GM19455 (cell line): ENCODE measurements at regions not wholly inside any gene's neighbourhood (a gene's known extent, or its start where the extent isn't known, plus 50 kb on each side); places are given as distances from the start of the nearest gene placed in this dataset.
"Not testable (repeated sequence)": the region's sequence is repeated elsewhere in the genome, so short reads cannot be mapped to it uniquely, and the experiment has no call there.

Source experiments
- ATAC-seq: cut with Tn5 transposase; IDR thresholded peaks from one replicate; pipeline ENCODE4 v1.9.1; 2021; ENCODE audit not compliant: unreplicated experiment

DNA sequence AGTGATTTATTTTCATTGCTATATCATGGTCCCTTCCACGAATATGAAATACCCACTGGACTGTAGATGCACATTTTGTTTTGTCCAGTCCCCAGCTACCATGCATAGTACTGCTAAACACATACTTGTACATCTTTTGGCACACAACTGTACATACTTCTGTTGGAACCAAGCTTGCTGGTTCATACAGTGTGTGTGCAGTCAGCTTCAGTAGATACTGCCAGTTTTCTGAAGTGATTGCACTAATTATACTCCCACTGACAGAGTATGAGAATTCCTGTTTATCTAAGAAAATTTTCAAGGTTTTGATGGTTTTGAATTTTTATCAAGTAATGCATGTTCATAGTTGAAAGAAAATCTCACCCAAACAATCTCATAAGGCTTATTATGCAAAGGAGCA, 100.7 kb upstream of the LMCD1 start:
- ATAC-seq, result no peak

DNA sequence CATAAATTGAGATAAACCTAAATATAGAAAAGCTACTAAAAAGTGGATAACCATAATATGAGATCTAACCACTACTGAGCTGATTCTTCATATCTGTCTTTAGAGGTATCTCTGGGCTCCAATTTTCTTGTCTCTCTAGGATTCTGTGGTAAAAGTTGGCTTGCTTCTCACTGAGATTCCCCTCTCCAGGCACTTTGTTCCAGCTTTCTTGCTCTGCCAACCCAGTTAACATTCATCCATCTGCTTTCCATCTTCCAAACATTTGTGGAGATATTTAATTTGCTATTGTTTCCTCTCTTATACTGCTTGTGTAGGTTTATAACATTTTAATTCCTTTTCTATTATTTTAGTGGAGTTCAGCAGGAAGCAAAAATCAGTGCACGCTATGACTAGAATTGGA, 97.6 kb upstream of the LMCD1 start:
- ATAC-seq, result no peak

DNA sequence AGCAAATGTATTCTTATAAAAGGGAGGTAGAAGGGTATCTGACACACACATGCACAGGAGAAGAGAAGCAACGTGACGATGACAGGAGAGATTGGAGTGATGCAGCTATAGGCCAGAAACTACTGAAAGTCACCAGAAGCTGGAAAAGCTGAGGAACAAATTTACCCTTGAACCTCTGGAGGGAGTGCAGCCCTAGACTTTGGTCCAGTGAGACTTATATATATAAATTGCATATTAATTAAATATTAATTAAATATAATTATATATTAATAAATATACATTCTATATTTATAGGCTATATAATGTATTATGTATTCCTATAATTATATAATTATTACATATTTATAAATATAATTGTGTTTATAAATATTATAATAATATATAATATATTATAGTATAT, 96.5 kb upstream of the LMCD1 start:
- no peak for ATAC-seq

DNA sequence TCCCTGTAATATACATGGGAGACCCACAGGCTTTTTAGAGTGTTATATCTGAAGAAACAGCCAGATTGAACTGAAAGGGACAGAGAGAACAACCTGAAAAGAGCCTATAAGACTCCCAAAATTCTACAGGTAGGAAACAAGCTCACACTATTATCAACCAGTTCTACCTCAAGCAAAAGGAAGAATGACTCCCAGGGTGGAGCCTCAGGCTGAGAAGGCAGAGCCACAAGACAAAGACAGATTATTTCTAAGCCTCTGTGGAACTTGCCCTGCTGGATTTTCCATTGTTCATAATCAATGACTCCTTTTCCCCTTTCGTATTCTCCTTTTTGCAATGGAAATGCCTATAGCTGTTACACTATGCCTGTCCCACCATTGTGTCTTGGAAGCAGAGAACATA, 95.1 kb upstream of the LMCD1 start:
- no peak for ATAC-seq

DNA sequence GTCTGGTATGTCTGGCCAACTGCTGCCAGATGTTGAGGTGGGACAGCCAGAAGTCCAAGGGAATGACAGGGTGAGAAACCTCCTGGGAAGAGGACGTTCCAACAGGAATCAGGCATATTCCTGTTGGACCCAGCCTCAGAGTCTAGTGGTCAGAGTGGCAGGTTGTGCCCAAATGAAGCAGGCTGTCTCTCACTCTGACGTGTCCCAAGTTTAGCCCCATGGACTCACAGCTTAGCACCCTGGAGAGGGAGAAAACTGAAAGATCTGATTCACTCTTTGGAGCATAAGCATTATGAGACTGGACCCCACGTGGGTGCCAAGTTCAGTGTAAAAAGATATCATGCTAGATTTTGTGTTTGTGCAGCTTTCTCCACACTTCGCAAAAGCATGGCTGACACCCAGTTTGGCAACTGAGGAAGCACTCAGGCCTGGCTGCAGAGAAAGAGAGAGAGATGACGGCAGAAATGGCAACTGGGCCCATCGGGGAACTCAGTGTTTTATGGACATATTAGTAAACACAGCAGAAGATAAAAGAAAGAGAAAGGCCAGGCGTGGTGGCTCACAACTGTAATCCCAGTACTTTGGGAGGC, 88.2 kb upstream of the LMCD1 start:
- no peak for ATAC-seq

DNA sequence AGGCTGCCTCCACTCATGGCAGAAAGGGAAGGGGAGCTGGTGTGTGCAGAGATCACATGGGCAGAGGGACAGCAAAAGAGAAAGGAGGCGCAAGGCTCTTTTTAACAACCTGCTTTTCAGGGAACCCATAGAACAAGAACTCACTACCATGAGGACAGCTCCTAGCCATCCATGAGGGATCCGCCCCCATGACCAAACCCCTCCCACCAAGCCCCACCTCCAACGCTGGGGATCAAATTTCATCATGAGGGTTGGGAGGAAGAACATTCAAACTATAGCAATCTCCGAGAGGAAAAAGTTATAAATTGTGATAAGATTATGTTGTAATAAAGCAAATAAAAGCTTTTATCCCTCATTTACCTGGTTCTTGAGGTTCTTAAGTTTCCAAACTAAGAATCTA, 84.7 kb upstream of the LMCD1 start:
- no peak for ATAC-seq

DNA sequence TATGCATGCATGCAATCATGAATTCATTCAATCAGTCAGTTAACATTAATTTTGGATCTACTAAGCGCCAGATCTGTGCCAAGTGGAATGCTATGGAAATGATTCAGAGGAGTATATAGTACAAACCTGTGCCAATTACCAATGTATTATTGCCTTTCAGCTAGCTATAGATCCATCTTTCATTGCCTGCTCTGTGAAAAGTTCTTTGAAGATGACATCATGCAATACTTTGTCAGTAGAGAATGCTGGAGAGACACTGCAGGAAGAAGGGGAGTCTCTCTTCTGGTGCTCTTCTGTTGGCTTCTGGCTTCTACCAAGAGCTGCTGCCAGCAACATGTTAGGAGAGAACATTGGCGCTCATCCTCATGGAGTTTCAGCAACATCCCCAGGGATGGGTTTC, 81.0 kb upstream of the LMCD1 start:
- ATAC-seq, result no peak

DNA sequence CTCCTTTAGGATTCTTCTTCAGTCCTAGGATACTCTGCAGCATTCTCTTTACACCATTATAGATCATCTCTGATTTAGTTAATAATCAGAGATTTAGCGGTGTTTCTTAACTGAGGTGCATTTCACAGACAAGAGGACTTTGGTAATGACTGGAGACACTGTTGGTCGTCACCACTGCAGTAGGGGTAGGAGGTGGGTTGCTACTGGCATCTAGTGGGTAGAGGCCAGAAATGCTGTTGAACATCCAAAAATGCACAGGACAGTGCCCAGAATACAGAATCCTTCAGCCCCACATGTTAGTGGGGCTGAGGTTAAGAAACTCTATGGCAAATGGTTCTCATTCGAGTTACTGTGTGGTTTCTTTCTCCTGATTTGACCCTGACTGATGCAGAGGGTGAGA, 80.4 kb upstream of the LMCD1 start:
- ATAC-seq, result no peak

DNA sequence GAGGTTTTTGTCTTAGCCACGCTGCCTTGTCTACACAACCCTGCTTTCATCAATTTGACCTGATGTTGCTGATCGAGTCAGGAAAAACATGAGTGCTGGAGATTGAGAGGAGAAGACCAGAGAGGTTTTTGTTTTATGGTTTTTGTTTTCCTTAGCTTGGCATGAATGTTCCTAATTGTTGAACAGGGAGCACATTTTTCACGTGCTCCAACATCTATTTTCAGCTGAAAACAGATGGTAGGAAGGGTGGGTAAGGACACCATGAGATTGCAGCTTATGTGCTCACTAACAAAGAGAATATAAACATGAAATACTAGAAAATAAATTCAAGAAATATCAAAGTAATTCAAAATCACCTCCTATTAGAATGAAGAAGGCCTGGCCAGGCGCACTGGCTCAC, 79.9 kb upstream of the LMCD1 start:
- no peak for ATAC-seq

DNA sequence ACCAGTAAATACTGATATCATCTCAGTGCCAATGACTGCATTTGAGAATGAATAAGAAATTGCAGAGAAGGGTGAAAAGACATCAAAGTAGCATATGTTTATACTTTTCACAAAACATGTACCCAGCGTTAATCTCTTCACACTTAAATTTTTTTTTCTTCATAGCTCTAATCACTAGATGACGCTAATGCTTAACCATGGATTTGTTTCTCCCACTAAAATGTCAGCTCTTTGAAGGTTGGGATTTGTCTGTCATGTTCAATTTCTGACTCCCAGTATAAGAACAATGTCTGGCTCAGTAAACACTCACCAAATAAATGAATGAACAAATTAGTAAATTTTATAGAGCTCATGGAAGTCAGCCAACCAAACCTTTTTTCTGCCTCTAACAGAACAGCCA, 78.3 kb upstream of the LMCD1 start:
- ATAC-seq, result no peak

DNA sequence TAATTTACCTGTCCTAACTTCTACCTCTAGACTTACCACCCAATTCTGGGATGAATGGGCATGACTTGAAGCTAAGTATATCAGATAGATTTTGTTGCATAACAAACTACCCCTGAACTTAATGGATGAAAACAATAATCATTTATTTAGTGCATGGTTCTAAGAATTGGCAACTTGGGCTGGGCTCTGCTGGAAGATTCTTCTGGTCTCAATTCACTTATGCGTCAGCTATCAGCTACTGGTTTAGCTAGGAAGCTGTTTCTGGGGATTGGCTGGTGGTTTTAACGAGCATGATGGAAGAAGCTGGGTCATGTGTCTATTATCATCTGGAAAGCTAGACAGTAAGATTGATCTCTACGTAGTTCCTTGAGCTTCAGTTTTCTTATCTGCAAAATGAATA, 77.3 kb upstream of the LMCD1 start:
- ATAC-seq, result no peak

DNA sequence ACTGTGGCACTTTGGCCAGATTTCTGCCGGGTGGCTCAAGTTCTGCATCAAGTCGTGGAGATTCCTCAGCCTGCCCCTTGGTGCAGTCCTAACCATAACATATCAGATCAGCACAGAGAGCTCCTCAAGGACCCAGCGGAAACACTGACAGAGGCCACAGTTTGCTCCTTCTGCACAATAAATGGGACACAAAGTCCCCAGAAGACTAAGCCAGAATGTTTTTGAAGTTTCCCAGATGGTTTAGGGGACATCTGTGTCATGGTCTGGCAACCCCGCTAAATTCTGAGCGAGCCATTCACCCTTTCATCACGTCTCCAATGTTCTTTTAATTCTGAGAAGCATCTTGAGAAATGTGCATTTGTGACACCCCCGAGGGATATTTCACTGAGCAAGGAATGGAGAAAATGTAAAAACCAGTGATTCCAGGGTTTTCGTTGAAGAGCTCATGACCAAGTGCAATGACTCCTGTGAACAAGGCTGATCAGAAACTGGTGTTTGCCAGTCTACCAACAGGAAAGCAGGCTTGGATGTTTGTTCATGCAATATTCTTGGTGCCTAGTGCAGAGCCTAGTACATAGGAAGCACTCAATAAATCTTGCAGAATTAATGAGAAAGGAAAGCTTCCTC, 64.8 kb upstream of the LMCD1 start:
- no peak for ATAC-seq

DNA sequence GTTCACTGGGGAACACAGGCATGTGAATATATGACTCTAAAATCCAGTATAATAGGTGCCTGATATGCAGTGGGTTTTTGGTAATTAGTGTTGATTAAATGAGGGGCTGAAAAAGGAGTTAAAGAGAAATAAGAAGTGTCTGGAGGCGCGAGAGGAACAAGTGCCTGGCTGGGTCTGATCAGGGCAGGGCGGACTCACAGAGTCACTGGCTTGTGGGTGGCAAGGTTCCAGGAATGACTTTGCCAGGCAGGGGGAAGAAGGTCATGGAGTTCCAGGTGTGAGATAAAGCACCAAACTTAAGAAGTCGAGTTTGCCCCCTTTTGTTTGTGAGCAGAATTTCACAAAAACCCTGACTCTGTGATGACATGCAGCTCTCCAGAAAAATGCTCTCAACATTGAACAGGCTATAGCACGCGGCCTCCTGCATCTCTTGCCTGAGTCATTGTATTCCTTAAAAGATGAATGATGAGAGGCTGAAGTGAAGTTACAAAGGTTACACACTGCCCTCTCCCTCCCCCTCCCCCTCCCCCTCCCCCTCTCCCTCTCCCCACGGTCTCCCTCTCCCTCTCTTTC, 63.0 kb upstream of the LMCD1 start:
- no peak for ATAC-seq

DNA sequence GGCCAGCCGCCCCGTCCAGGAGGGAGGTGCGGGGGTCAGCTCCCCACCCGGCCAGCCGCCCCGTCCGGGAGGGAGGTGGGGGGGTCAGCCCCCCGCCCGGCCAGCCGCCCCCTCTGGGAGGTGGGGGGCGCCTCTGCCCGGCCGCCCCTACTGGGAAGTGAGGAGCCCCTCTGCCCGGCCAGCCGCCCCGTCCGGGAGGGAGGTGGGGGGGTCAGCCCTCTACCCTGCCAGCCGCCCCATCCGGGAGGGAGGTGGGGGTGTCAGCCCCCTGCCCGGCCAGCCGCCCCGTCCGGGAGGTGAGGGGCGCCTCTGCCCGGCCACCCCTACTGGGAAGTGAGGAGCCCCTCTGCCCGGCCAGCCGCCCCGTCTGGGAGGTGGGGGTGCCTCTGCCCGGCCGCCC, 61.5 kb upstream of the LMCD1 start:
- ATAC-seq, result not testable (repeated sequence)

DNA sequence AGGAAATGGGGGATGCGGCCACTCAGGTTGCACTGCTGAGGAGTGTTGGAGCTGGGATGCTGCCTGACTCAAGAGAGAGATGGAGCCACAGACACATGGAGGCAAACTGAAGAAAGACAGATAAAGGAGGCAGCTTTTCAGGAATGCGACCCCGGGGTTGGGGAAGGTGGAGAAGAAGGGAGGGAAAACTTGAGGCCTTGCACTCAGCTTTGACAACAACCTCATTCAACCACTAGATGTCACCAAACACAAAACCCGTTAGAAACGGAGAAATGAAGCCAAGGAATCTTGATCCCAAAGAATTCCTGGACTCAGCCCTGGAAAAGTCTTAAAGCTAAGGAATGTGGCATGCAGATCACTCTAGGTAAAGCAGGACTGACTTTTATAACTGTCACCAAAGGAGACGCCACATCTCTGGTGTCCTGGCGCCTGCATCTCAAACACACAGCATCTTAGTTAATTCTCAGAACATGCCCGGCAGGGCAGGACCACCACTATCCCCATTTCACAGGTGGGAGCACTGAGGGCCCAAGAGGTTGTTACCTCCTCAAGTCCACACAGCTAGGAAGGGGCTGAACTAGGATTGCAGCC, 59.6 kb upstream of the LMCD1 start:
- peak; percentile 53 for ATAC-seq

DNA sequence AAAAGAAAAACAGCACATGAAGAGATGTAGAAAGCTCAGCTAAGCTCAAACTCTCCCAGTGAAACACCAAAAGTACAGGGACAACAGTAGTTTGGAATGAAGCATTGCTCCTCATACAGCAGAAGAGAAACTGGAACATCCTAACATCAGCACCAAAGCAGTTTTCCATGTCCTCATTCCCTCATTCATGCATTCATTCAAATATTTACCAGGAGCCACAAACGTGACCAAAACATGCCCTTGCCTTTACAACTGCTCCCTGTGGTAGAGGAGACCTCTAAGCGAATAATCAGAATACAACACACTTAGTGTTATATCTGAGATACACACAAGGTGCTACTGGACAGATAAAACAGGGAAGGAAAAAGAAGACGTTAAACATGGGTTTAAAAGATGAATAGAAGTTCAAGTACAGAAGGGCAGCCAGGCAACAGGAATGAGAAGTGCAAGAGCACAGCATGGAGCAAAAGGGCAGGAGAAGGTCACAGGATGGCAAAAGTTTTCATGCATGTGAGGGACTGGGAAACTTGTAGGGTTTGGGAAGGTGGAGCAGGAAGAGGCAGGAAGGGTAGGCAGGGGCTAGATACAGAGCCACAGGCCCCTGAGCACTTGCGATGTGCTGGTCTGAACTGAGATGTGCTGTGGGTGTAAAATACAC, 58.5 kb upstream of the LMCD1 start:
- no peak for ATAC-seq

DNA sequence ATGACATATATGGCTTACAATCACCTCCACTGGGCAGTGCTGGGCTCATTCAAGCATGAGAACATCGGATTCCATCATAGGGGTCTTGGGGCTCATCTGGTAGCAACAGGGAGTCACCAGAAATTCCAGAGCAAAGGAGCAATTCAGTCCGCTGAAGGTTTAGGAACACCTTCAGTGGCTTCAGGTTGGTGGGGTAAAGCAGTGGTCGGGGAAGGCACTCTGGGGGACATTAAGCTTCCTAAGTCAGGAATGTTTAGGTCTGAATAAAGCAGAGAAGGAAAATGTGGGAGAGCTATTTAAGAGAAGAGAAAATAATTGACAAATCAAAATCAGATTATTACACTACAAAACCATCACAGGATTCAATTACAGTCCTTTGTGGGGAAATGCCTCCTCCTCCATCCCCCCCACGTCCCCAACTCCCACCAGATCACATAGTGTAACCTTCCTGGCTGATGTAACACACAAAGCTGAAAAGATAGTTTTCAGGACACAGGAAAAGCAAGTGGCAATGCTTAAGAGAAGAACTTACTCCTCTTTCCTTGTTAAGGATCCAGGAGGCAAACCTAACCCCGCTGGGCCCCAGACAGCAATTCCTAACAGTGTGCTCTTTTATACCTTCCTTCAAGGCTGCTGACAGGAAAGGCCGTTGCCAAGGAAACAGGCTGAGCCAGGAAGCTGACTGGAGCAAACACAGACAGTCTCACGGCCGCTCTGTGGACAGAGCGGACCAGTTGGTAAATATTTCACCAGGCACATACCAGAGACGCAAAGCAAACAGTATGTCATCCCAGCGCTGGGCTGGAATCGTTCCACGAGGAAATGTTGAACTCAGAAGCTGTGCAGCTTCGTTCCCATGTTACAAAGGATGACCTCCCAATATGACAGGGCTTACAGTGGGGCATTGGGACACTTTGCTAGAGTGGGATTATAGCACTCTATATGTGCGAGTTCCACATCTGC, 57.5 kb upstream of the LMCD1 start:
- no peak for ATAC-seq

DNA sequence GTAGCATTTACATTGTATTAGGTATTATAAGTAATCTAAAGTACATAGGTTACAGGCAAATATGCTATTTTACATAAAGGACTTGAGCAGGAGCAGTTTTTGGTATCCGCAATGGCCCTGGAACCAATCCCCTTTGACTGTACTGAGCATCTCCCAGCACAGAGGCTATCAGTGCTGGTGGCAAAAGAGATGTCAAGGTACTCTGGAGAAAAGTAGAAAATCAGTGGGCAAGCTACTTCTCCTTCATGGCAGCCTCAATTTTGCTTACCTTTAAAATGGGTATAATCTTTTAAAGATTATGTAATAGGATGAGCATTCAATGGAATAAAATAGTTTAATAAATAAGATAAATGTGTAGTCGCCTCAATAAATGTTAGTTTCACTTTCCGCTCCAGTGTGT, 56.7 kb upstream of the LMCD1 start:
- no peak for ATAC-seq

DNA sequence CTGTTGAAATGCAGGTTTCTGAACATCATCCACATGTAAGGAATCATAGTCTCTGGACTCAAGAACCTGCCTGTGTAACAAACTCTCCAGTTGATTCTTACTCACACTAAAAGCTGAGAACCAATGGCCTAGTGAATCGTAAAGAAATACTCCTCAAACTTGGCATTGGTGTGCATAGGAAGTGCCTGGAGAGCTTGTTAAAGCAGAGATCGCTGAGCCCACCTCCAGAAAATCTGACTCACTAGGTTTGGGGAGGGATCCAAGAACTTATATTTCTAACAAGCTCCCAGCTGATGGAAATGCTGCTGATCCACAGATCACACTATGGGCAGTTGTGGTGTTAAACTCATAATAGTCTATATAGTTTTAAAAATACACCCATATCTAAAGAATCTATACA, 55.8 kb upstream of the LMCD1 start:
- ATAC-seq, result no peak

DNA sequence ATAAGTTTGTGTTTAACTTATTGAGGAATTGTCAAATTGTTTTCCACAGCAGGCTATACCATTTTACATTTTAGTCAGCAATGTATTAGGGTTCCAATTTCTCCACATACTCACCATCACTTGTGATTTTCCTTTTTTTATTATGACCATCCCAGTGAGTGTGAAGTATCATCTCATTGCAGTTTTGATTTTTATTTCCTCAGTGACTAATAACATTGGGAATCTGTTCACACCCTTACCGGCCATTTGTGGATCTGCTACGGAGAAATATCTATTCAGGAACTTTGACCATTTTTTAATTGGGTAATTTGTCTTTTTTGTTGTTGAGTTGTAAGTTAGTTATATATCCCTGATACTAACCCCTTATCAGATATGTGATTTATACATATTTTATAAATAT, 54.8 kb upstream of the LMCD1 start:
- no peak for ATAC-seq

DNA sequence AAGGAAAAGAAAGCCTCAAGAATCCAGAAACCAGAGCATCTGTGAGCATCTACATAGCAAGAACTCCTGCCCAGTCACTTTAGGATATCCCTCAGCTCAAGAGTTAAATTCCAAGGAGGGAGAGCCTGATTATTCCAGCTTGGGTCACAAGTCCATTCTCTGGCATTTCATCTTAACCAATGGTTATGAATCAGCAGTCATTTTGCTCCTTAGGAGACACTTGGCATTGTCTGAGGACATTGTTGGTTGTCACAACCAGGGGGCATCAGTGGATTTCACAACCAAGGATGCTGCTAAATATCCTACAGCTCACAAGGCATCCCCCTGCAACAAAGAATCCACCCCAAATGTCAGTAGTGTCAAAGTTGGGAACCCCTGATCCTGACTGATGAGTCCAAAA, 51.0 kb upstream of the LMCD1 start:
- ATAC-seq, result no peak
